Ovary (tissue), 3 donors: ENCODE measurements at regions not wholly inside any gene's neighbourhood (a gene's known extent, or its start where the extent isn't known, plus 50 kb on each side); places are given as distances from the start of the nearest gene placed in this dataset.

Source experiments
- POLR2A ChIP-seq: fragments of 450-650 bp; IDR thresholded peaks from one replicate; pipeline ENCODE4 v1.6.1; 2017; ENCODE audit warnings: antibody characterized with exemption, mild to moderate bottlenecking, moderate library complexity
- TF ChIP-seq, protein P1 (sequence below), 3 donors: fragments of 450-650 bp in 2 of 3; fragments of 200-600 bp in 1 of 3; IDR thresholded peaks; one replicate each; pipeline versions ENCODE4 v1.5.1 to v1.8.0; 2016 to 2022; ENCODE audit warnings: antibody characterized with exemption in 3 of 3, mild to moderate bottlenecking in 1 of 3
- donor health status: DM: no; HTN: no; CAD: no.

DNA sequence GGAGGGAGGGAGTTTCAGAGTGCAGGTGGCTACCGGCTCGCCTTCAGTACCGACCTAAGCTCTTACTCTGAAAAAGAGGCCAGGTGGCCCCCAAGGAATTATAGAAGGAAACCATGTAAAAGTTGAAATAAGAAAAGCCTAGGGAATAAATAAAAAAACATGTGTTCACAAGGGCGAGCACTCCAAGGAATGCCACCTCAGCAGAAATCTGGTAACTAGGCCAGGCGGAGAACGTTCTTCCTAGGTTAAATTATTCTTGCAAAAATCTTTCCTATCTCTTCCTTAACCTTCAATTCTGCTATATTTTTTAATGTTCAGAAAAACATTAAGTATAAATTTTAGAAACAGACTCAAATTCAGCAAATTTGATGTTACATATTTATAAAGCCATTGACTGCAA is 1260.3 kb upstream of the SLC10A2 start:
- TF ChIP-seq, protein P1, sequence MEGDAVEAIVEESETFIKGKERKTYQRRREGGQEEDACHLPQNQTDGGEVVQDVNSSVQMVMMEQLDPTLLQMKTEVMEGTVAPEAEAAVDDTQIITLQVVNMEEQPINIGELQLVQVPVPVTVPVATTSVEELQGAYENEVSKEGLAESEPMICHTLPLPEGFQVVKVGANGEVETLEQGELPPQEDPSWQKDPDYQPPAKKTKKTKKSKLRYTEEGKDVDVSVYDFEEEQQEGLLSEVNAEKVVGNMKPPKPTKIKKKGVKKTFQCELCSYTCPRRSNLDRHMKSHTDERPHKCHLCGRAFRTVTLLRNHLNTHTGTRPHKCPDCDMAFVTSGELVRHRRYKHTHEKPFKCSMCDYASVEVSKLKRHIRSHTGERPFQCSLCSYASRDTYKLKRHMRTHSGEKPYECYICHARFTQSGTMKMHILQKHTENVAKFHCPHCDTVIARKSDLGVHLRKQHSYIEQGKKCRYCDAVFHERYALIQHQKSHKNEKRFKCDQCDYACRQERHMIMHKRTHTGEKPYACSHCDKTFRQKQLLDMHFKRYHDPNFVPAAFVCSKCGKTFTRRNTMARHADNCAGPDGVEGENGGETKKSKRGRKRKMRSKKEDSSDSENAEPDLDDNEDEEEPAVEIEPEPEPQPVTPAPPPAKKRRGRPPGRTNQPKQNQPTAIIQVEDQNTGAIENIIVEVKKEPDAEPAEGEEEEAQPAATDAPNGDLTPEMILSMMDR (IDR thresholded peaks at IDR 0.05), result no peak
- no peak for TF ChIP-seq POLR2A
